ENCODE measurements at regions not wholly inside any gene's neighbourhood (a gene's known extent, or its start where the extent isn't known, plus 50 kb on each side); places are given as distances from the start of the nearest gene placed in this dataset.

DNA sequence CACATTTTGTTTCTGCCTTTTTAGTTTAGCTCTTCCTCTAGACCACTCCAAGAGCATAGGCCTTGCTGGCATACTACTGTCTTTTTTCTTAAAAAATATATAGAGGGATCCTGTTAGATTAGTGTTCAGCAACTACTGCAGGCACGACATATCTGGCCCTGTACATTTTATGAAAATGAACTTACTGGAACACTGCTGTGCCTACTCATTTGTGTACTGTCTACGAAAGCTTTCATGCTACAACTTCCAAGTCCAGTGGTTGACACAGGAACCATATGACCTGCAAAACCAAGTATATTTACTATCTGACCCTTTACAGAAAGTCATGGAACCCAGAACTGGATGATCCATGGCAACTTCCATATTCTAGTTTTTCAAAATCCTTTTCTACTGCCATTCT is 66.6 kb upstream of the SPTLC3 start (continued):
- TF ChIP-seq, protein P1, sequence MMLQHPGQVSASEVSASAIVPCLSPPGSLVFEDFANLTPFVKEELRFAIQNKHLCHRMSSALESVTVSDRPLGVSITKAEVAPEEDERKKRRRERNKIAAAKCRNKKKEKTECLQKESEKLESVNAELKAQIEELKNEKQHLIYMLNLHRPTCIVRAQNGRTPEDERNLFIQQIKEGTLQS (IDR thresholded peaks at IDR 0.05), result no peak
- TF ChIP-seq, protein P1 (CRISPR knock-in tag; conservative IDR thresholded peaks at IDR 0.05), result no peak

DNA sequence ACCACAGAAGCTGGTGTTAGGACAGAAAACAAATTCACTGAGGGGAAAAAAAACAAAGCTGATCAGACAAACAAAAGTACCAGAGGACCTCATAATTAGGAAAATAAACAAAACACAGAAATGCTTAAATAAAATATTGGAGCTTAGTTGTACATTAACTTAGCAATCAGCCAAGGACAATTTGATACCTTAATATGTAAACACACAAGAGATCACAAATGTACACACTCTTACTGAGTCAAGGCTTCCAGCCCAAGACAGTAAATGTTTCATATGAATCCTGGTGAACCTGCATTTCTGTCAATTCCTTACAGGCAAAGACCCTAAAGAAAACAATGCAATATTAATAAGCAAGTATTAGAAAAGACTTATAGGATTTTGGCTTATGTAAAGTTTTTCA is 62.0 kb upstream of the SPTLC3 start:
- ChIA-PET POLR2A (no interaction called here), CTCF (ENCODE audit: low intra/inter-chr PET ratio) (no interaction called here)
- no peak overlapping the region for H3K4me2 ChIP-seq (ENCODE audit: insufficient read depth, low read length)
- FAIRE-seq, result no peak
- no peaks in the 10 kb centered on the region for H3K9me1 ChIP-seq (ENCODE audit: control insufficient read depth, insufficient read depth, low read length)
- ATAC-seq, result no peak
- no peak overlapping the region for H2AFZ ChIP-seq (ENCODE audit: low read depth, low read length)
- BruUV-seq (replicated peaks), result no TSS peak
- H3K27ac ChIP-seq (ENCODE audit: extremely low read depth, low read depth, low read length), result no peak overlapping the region
- no peak overlapping the region for H3K9ac ChIP-seq (ENCODE audit: insufficient read depth in 1 of 2, low read depth in 2 of 2, low read length in 2 of 2)
- H3K36me3 ChIP-seq (ENCODE audit: control insufficient read depth, insufficient read depth, low read length), result no peaks in the 10 kb centered on the region
- H3K79me2 ChIP-seq (ENCODE audit: control insufficient read depth, insufficient read depth, low read length), result no peaks in the 10 kb centered on the region
- H3K4me1 ChIP-seq (replicated peaks in 1 of 2; ENCODE audit: control insufficient read depth in 2 of 2, insufficient read depth in 2 of 2, low read length in 2 of 2), result no peaks in the 10 kb centered on the region
- intact Hi-C loops (cut with micrococcal nuclease), result no loop called here
- no peak overlapping the region for H3K4me3 ChIP-seq
- no peaks in the 10 kb centered on the region for H3K9me3 ChIP-seq (replicated peaks; ENCODE audit: control insufficient read depth, insufficient read depth, low read depth, low read length)
- in situ Hi-C loops (cut with MboI), result no loop called here
- H3K27me3 ChIP-seq (ENCODE audit: control insufficient read depth in 2 of 2, insufficient read depth in 2 of 2, low read length in 2 of 2), result no peaks in the 10 kb centered on the region
- no peaks in the 10 kb centered on the region for H4K20me1 ChIP-seq (replicated peaks; ENCODE audit: control insufficient read depth, insufficient read depth, low read length)
- no peak for DNase-seq (ENCODE audit: extremely low read depth in 1 of 4, low spot score in 3 of 4)
- TF ChIP-seq, protein P2, sequence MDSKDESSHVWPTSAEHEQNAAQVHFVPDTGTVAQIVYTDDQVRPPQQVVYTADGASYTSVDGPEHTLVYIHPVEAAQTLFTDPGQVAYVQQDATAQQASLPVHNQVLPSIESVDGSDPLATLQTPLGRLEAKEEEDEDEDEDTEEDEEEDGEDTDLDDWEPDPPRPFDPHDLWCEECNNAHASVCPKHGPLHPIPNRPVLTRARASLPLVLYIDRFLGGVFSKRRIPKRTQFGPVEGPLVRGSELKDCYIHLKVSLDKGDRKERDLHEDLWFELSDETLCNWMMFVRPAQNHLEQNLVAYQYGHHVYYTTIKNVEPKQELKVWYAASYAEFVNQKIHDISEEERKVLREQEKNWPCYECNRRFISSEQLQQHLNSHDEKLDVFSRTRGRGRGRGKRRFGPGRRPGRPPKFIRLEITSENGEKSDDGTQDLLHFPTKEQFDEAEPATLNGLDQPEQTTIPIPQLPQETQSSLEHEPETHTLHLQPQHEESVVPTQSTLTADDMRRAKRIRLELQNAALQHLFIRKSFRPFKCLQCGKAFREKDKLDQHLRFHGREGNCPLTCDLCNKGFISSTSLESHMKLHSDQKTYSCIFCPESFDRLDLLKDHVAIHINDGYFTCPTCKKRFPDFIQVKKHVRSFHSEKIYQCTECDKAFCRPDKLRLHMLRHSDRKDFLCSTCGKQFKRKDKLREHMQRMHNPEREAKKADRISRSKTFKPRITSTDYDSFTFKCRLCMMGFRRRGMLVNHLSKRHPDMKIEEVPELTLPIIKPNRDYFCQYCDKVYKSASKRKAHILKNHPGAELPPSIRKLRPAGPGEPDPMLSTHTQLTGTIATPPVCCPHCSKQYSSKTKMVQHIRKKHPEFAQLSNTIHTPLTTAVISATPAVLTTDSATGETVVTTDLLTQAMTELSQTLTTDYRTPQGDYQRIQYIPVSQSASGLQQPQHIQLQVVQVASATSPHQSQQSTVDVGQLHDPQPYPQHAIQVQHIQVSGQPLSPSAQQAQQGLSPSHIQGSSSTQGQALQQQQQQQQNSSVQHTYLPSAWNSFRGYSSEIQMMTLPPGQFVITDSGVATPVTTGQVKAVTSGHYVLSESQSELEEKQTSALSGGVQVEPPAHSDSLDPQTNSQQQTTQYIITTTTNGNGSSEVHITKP (IDR thresholded peaks at IDR 0.05; ENCODE audit: partially characterized antibody), result no peak
- no peak for TF ChIP-seq FIP1L1 (IDR thresholded peaks at IDR 0.05; ENCODE audit: low read depth, low read length, poor library complexity, severe bottlenecking)
- TF ChIP-seq RFX1 (IDR thresholded peaks at IDR 0.05), result no peak
- TF ChIP-seq FOXJ2 (tag; IDR thresholded peaks at IDR 0.05), result no peak
- TF ChIP-seq ZNF785 (CRISPR knock-in tag; IDR thresholded peaks at IDR 0.05), result no peak
- no peak for TF ChIP-seq NONO (IDR thresholded peaks at IDR 0.05; ENCODE audit: low read depth in 2 of 2, low read length in 1 of 2)
- TF ChIP-seq, protein P3, sequence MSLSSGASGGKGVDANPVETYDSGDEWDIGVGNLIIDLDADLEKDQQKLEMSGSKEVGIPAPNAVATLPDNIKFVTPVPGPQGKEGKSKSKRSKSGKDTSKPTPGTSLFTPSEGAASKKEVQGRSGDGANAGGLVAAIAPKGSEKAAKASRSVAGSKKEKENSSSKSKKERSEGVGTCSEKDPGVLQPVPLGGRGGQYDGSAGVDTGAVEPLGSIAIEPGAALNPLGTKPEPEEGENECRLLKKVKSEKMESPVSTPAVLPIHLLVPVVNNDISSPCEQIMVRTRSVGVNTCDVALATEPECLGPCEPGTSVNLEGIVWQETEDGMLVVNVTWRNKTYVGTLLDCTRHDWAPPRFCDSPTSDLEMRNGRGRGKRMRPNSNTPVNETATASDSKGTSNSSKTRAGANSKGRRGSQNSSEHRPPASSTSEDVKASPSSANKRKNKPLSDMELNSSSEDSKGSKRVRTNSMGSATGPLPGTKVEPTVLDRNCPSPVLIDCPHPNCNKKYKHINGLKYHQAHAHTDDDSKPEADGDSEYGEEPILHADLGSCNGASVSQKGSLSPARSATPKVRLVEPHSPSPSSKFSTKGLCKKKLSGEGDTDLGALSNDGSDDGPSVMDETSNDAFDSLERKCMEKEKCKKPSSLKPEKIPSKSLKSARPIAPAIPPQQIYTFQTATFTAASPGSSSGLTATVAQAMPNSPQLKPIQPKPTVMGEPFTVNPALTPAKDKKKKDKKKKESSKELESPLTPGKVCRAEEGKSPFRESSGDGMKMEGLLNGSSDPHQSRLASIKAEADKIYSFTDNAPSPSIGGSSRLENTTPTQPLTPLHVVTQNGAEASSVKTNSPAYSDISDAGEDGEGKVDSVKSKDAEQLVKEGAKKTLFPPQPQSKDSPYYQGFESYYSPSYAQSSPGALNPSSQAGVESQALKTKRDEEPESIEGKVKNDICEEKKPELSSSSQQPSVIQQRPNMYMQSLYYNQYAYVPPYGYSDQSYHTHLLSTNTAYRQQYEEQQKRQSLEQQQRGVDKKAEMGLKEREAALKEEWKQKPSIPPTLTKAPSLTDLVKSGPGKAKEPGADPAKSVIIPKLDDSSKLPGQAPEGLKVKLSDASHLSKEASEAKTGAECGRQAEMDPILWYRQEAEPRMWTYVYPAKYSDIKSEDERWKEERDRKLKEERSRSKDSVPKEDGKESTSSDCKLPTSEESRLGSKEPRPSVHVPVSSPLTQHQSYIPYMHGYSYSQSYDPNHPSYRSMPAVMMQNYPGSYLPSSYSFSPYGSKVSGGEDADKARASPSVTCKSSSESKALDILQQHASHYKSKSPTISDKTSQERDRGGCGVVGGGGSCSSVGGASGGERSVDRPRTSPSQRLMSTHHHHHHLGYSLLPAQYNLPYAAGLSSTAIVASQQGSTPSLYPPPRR (CRISPR knock-in tag; IDR thresholded peaks at IDR 0.05; ENCODE audit: borderline replicate concordance), result no peak
- TF ChIP-seq RBM22 (IDR thresholded peaks at IDR 0.05; ENCODE audit: low read depth, low read length, poor library complexity, severe bottlenecking), result no peak
- no peak for TF ChIP-seq ZNF282 (CRISPR knock-in tag; IDR thresholded peaks at IDR 0.05)
- TF ChIP-seq EWSR1 (IDR thresholded peaks at IDR 0.05; ENCODE audit: borderline replicate concordance, low read depth, partially characterized antibody), result no peak
- TF ChIP-seq ZNF184 (CRISPR knock-in tag; IDR thresholded peaks at IDR 0.05), result no peak
